ENCODE measurements at regions not wholly inside any gene's neighbourhood (a gene's known extent, or its start where the extent isn't known, plus 50 kb on each side); places are given as distances from the start of the nearest gene placed in this dataset.

DNA sequence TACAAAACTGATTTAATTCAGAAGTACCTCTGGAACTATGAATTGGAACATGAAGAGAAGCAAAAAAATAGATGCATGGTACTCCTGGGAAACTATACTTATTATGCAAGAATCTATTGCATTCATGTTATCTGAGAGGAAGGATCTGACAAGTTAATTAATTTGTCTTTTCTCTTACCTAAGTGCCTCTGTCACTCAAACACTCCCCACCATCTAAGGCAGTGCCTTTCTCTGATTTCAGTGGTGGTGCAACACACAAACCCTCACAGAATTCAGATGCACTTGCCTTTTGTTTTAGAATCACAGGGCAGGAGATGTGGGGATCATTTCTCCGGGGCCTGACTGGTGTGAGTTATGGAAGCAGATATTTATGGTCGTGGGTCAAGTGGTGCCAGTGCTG is 52.5 kb upstream of the C9orf72 start:
- CTCF ChIA-PET = no interaction called here
- H3K4me3 Mint-ChIP-seq = no peak overlapping the region
- no peaks in the 10 kb centered on the region for H3K9me3 Mint-ChIP-seq (ENCODE audit: low read depth)
- peaks cover 11% of the 10 kb centered on the region for H3K27me3 Mint-ChIP-seq
- ATAC-seq (no peak), DNase-seq (no peak)
- no peak overlapping the region for H3K27ac Mint-ChIP-seq
- H3K4me1 Mint-ChIP-seq = no peaks in the 10 kb centered on the region
- no peaks in the 10 kb centered on the region for H3K36me3 Mint-ChIP-seq

- Mint-ChIP-seq H3K4me3 (no peak overlapping the region), H3K27ac (no peak overlapping the region), H3K27me3 (peaks cover 14% of the 10 kb centered on the region), H3K4me1 (no peaks in the 10 kb centered on the region), H3K36me3 (no peaks in the 10 kb centered on the region), H3K9me3 (ENCODE audit: low read depth) (no peaks in the 10 kb centered on the region)
- ATAC-seq = no peak
- CTCF ChIA-PET = no interaction called here
- DNase-seq = no peak
Observed at GRCh38 chr9:27626244-27627187, 53.2 kb upstream of the C9orf72 start.

DNA sequence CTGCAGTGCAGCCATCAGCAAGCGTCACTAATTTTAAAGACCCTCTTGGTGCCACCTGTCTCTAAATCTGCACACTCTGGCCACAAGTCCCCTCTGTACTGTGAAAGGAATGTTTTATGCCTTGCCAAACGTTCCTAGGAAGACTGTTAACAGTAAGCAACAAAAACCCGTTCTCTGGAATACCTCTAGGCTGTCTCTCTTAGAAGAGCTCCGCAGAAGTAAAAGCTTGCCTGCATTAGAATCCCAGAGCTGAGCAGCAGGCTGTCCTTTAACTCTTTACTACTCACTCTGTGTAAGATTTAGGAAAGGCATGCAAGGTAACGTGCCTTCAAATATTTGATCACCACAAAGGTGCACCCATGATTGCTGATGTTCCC is 53.9 kb upstream of the C9orf72 start:
- DNase-seq = no peak
- H3K9me3 Mint-ChIP-seq (ENCODE audit: low read depth) = no peaks in the 10 kb centered on the region
- ATAC-seq = no peak
- H3K36me3 Mint-ChIP-seq = no peaks in the 10 kb centered on the region
- peaks cover 14% of the 10 kb centered on the region for H3K27me3 Mint-ChIP-seq
- H3K27ac Mint-ChIP-seq = no peak overlapping the region
- CTCF ChIA-PET = no interaction called here
- H3K4me1 Mint-ChIP-seq = no peaks in the 10 kb centered on the region
- H3K4me3 Mint-ChIP-seq = no peak overlapping the region

GRCh38 chr9:27628311-27628710 is 55.0 kb upstream of the C9orf72 start:
- CTCF ChIA-PET = no interaction called here
- Mint-ChIP-seq H3K4me3 (no peak overlapping the region), H3K4me1 (no peaks in the 10 kb centered on the region), H3K27me3 (peaks cover 14% of the 10 kb centered on the region), H3K36me3 (no peaks in the 10 kb centered on the region), H3K27ac (no peak overlapping the region), H3K9me3 (ENCODE audit: low read depth) (no peaks in the 10 kb centered on the region)
- DNase-seq (no peak), ATAC-seq (no peak)

DNA sequence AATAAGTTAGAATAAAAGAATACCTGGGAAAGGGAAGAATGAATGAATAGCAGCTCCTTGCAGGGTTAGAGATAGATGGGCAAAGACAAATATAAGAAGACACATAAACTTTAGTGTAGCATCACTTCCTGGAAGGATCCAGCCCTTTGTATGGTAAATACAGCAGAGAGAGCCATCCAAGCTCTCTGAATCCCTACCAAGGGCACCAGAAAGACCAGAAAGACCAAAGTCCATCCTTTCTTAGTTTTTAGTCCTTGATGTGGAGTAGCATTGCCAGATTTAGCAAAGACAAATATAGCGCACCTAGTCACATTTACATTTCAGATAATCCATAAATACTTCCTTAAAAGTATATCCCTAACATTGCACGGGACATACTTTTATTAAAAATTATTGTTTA is 56.1 kb upstream of the C9orf72 start:
- Mint-ChIP-seq H3K4me1 (no peaks in the 10 kb centered on the region), H3K36me3 (no peaks in the 10 kb centered on the region), H3K27me3 (peaks cover 21% of the 10 kb centered on the region), H3K9me3 (ENCODE audit: low read depth) (no peaks in the 10 kb centered on the region), H3K27ac (no peak overlapping the region), H3K4me3 (no peak overlapping the region)
- no peak for DNase-seq
- CTCF ChIA-PET = no interaction called here
- ATAC-seq = no peak

DNA sequence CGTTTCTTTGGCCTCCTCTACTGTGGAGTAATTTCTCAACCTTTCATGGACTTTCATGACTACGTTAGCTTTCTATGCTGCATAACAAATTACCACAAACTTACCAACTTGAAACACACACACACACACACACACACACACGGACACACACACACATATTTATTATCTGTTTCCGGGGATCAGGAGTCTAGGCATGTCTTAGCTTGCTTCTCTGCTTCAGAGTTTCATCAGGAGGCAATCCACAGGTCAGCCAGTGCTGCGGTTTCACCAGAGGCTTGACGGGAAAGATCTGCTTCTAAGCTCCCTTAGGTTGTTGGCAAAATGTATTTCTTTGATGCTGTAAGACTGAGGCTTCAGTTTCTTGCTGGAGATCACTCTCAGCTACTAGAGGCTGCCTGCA is 59.0 kb upstream of the C9orf72 start:
- no peaks in the 10 kb centered on the region for H3K36me3 Mint-ChIP-seq
- no peaks in the 10 kb centered on the region for H3K9me3 Mint-ChIP-seq (ENCODE audit: low read depth)
- DNase-seq (no peak), ATAC-seq (no peak)
- H3K27ac Mint-ChIP-seq = no peak overlapping the region
- H3K4me3 Mint-ChIP-seq = no peak overlapping the region
- no peaks in the 10 kb centered on the region for H3K4me1 Mint-ChIP-seq
- peaks cover 11% of the 10 kb centered on the region for H3K27me3 Mint-ChIP-seq
- CTCF ChIA-PET = no interaction called here

DNA sequence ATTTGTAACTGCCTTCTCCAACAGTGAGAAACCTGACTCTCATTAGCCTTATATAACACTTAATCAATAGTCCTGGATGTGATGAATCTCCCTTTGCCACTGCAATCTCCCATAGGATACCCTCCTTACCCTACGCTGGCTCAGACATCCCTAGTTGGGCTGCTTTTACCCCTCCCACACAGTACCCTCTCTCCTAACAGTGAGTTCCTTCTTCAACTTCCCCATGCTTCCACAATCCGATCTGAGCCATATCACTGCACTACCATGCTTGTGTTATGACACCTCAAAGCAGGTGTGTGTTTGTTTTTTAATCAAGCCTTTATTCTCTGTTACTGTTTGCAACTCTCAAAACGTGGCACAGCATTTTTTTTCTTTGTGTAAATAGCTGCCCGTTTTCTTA is 60.5 kb upstream of the C9orf72 start:
- H3K4me1 Mint-ChIP-seq = no peaks in the 10 kb centered on the region
- H3K9me3 Mint-ChIP-seq (ENCODE audit: low read depth) = no peaks in the 10 kb centered on the region
- H3K27me3 Mint-ChIP-seq = peaks cover 11% of the 10 kb centered on the region
- H3K4me3 Mint-ChIP-seq = no peak overlapping the region
- ATAC-seq = no peak
- CTCF ChIA-PET = no interaction called here
- H3K27ac Mint-ChIP-seq = no peak overlapping the region
- H3K36me3 Mint-ChIP-seq = no peaks in the 10 kb centered on the region
- no peak for DNase-seq

- H3K36me3 Mint-ChIP-seq = no peaks in the 10 kb centered on the region
- H3K4me3 Mint-ChIP-seq = no peak overlapping the region
- ATAC-seq = no peak
- no peaks in the 10 kb centered on the region for H3K9me3 Mint-ChIP-seq (ENCODE audit: low read depth)
- no peak for DNase-seq
- H3K4me1 Mint-ChIP-seq = no peaks in the 10 kb centered on the region
- CTCF ChIA-PET = no interaction called here
- no peak overlapping the region for H3K27ac Mint-ChIP-seq
- H3K27me3 Mint-ChIP-seq = peaks cover 11% of the 10 kb centered on the region
Observed at GRCh38 chr9:27634879-27635278, 61.6 kb upstream of the C9orf72 start.

GRCh38 chr9:27638716-27639115 is 65.4 kb upstream of the C9orf72 start:
- no peaks in the 10 kb centered on the region for H3K4me1 Mint-ChIP-seq
- no peaks in the 10 kb centered on the region for H3K36me3 Mint-ChIP-seq
- ATAC-seq = no peak
- no peak for DNase-seq
- H3K4me3 Mint-ChIP-seq = no peak overlapping the region
- H3K9me3 Mint-ChIP-seq (ENCODE audit: low read depth) = no peaks in the 10 kb centered on the region
- CTCF ChIA-PET = no interaction called here
- H3K27me3 Mint-ChIP-seq = peaks cover 5% of the 10 kb centered on the region
- H3K27ac Mint-ChIP-seq = no peak overlapping the region

DNA sequence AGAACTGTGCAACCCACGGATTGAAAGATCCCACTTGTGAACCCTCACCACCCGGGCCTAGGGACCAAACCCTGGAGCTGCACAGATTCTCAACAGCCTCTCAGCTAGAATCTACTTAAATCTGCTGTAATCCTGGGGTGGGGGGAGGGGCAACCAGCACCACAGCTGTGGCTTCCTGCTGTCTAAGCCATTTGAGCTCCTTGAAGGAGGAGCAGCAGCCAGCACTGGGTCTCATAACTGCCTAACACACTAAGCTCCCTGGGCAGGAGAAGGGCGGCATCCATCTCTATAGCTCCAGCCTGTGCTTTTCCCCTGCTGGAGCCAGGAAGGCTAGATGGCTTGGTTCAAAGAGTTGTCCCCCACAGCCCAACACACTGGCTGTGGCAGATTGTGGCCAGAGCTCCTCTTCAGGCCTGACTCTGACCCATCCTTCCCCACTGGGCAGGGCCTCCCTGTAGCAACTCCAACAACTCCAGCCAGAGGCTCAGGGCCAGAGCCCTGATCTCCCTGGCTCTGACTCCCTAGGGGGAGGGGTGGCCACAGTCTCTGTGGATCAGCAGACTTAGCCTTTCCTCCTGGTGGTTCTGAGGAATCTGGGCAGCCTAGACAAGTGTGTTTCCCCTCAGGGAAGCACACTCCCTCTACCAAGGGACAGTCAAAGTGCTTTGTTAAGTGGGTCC is 72.0 kb upstream of the C9orf72 start:
- CTCF ChIA-PET = no interaction called here
- H3K9me3 Mint-ChIP-seq (ENCODE audit: low read depth) = no peaks in the 10 kb centered on the region

DNA sequence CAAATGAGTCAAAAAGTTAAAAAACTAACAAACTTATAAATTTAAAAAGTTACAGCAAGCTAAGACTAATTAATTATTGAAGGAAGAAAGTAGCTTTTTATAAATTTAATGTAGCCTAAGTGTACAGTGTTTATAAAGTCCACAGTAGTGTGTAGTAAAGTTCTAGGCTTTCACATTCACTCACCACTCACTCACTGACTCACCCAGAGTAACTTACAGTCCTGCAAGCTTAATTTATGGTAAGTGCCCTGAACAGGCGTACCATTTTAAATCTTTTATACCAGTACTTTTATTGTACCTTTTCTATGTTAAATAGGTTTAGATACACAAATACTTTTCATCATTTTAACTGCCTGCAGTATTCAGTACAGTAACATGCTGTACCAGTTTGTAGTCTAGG is 80.0 kb upstream of the C9orf72 start:
- Mint-ChIP-seq H3K27me3 (peaks cover 8% of the 10 kb centered on the region), H3K4me3 (no peak overlapping the region), H3K4me1 (no peaks in the 10 kb centered on the region), H3K27ac (no peak overlapping the region), H3K36me3 (no peaks in the 10 kb centered on the region), H3K9me3 (ENCODE audit: low read depth) (no peaks in the 10 kb centered on the region)
- ATAC-seq (no peak), DNase-seq (no peak)
- CTCF ChIA-PET = no interaction called here

More for the DNA sequence above, 72.0 kb upstream of the C9orf72 start:
- DNase-seq (no peak), ATAC-seq (no peak)
- peaks cover 10% of the 10 kb centered on the region for H3K27me3 Mint-ChIP-seq
- H3K4me3 Mint-ChIP-seq = no peak overlapping the region
- H3K4me1 Mint-ChIP-seq = no peaks in the 10 kb centered on the region
- no peak overlapping the region for H3K27ac Mint-ChIP-seq
- no peaks in the 10 kb centered on the region for H3K36me3 Mint-ChIP-seq

DNA sequence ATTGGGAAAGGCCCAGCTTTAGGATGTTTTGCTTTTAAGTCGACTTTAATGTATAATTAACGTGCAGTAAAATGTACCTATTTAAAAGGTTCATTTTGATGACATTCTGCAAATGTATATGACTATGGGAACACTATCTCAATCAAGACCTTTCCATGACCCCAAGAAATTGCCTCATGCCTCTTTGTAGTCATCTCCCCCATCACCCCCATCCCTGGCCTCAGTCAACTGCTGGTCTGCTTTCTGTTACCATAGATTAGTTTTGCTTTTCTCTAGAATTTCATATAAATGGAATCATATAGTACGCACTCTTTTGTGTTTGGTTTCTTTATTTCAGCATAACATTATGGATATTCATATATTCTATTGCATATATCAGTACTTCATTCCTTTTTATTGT is 80.7 kb upstream of the C9orf72 start:
- Mint-ChIP-seq H3K36me3 (no peaks in the 10 kb centered on the region), H3K4me1 (no peaks in the 10 kb centered on the region), H3K27ac (no peak overlapping the region), H3K4me3 (no peak overlapping the region), H3K27me3 (peaks cover 4% of the 10 kb centered on the region), H3K9me3 (ENCODE audit: low read depth) (no peaks in the 10 kb centered on the region)
- DNase-seq = no peak
- CTCF ChIA-PET = no interaction called here
- ATAC-seq = no peak

- Mint-ChIP-seq H3K4me3 (no peak overlapping the region), H3K27ac (no peak overlapping the region), H3K9me3 (ENCODE audit: low read depth) (no peaks in the 10 kb centered on the region), H3K27me3 (no peaks in the 10 kb centered on the region), H3K4me1 (no peaks in the 10 kb centered on the region), H3K36me3 (no peaks in the 10 kb centered on the region)
- CTCF ChIA-PET = no interaction called here
- ATAC-seq (no peak), DNase-seq (no peak)
Observed at GRCh38 chr9:27654629-27655285, 81.5 kb upstream of the C9orf72 start.

GRCh38 chr9:27655441-27655840 is 82.2 kb upstream of the C9orf72 start:
- DNase-seq = no peak
- CTCF ChIA-PET = no interaction called here

More at GRCh38 chr9:27655441-27655840, 82.2 kb upstream of the C9orf72 start:
- no peak overlapping the region for H3K4me3 Mint-ChIP-seq
- no peaks in the 10 kb centered on the region for H3K36me3 Mint-ChIP-seq
- no peaks in the 10 kb centered on the region for H3K27me3 Mint-ChIP-seq
- no peak for ATAC-seq
- no peaks in the 10 kb centered on the region for H3K9me3 Mint-ChIP-seq (ENCODE audit: low read depth)
- H3K4me1 Mint-ChIP-seq = no peaks in the 10 kb centered on the region
- no peak overlapping the region for H3K27ac Mint-ChIP-seq

All from activated CD8-positive, alpha-beta memory T cell treated with anti-CD3 and anti-CD28 coated beads, Interleukin-2, amount 10 ng/mL, durations not matched to agents 7 days and 5 days (primary cell).